Left ventricle myocardium inferior (tissue), 1 donor: ENCODE measurements at regions not wholly inside any gene's neighbourhood (a gene's known extent, or its start where the extent isn't known, plus 50 kb on each side); places are given as distances from the start of the nearest gene placed in this dataset.

Experiments used
- DNase-seq: peaks from one replicate; pipeline ENCODE4 v3.0.0-alpha.2; 2020
- H3K27ac ChIP-seq: fragments of 200-600 bp; replicated peaks from 2 replicates; pipeline ENCODE4 v1.8.0; 2021
- H3K27me3 ChIP-seq: fragments of 200-600 bp; 2 replicates; pipeline ENCODE4 v1.8.0; 2021; ENCODE audit warnings: low read depth
- H3K36me3 ChIP-seq: fragments of 200-600 bp; 2 replicates; pipeline ENCODE4 v1.8.0; 2021
- H3K4me1 ChIP-seq: fragments of 200-600 bp; 2 replicates; pipeline ENCODE4 v1.8.0; 2021
- H3K4me3 ChIP-seq: fragments of 200-600 bp; 2 replicates; pipeline ENCODE4 v1.8.0; 2021; ENCODE audit warnings: mild to moderate bottlenecking, moderate library complexity
- H3K9me3 ChIP-seq: fragments of 200-600 bp; replicated peaks from 2 replicates; pipeline ENCODE4 v1.8.0; 2021
- intact Hi-C: fragments of 100-400 bp; cut with micrococcal nuclease; formaldehyde crosslinking; loops from one replicate; pipeline ENCODE4 v1.11.0; 2022
- TF ChIP-seq, protein P1 (sequence below): fragments of 200-600 bp; IDR thresholded peaks from 2 replicates; pipeline ENCODE4 v1.8.0; 2021; ENCODE audit warnings: antibody characterized with exemption, mild to moderate bottlenecking, borderline replicate concordance
- donor health status: DM: no; HTN: yes; CAD: no; lungs with severe emphysema.

GRCh38 chr9:82091610-82092009 is 103.0 kb downstream of the SPATA31D1 start:
- H3K27me3 ChIP-seq, result no peaks in the 10 kb centered on the region
- H3K9me3 ChIP-seq, result no peaks in the 10 kb centered on the region
- DNase-seq, result no peak
- no peaks in the 10 kb centered on the region for H3K4me1 ChIP-seq
- intact Hi-C loops, result no loop called here
- no peak overlapping the region for H3K4me3 ChIP-seq
- H3K36me3 ChIP-seq, result no peaks in the 10 kb centered on the region
- TF ChIP-seq, protein P1, sequence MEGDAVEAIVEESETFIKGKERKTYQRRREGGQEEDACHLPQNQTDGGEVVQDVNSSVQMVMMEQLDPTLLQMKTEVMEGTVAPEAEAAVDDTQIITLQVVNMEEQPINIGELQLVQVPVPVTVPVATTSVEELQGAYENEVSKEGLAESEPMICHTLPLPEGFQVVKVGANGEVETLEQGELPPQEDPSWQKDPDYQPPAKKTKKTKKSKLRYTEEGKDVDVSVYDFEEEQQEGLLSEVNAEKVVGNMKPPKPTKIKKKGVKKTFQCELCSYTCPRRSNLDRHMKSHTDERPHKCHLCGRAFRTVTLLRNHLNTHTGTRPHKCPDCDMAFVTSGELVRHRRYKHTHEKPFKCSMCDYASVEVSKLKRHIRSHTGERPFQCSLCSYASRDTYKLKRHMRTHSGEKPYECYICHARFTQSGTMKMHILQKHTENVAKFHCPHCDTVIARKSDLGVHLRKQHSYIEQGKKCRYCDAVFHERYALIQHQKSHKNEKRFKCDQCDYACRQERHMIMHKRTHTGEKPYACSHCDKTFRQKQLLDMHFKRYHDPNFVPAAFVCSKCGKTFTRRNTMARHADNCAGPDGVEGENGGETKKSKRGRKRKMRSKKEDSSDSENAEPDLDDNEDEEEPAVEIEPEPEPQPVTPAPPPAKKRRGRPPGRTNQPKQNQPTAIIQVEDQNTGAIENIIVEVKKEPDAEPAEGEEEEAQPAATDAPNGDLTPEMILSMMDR, result no peak
- H3K27ac ChIP-seq, result no peak overlapping the region

- Histone ChIP-seq H3K9me3 (peaks cover 44% of the 10 kb centered on the region), H3K36me3 (no peaks in the 10 kb centered on the region)
- intact Hi-C loops, result no loop called here
These were observed 112.9 kb downstream of the SPATA31D1 start for GRCh38 chr9:82101475-82101874.

GRCh38 chr9:82104252-82104651 is 115.7 kb downstream of the SPATA31D1 start:
- no peak for DNase-seq
- H3K4me3 ChIP-seq, result no peak overlapping the region
- peaks cover 28% of the 10 kb centered on the region for H3K9me3 ChIP-seq
- peaks cover 6% of the 10 kb centered on the region for H3K27me3 ChIP-seq
- H3K4me1 ChIP-seq, result no peaks in the 10 kb centered on the region
- intact Hi-C loops, result no loop called here
- H3K27ac ChIP-seq, result no peak overlapping the region
- H3K36me3 ChIP-seq, result no peaks in the 10 kb centered on the region
- TF ChIP-seq, protein P1, result no peak

More at GRCh38 chr9:82101475-82101874, 112.9 kb downstream of the SPATA31D1 start:
- peaks cover 6% of the 10 kb centered on the region for H3K27me3 ChIP-seq
- DNase-seq, result no peak
- no peaks in the 10 kb centered on the region for H3K4me1 ChIP-seq
- H3K27ac ChIP-seq, result no peak overlapping the region
- H3K4me3 ChIP-seq, result no peak overlapping the region
- TF ChIP-seq, protein P1, result no peak

GRCh38 chr9:82105729-82106128 is 117.2 kb downstream of the SPATA31D1 start:
- no peak for DNase-seq
- Histone ChIP-seq H3K36me3 (no peaks in the 10 kb centered on the region), H3K4me1 (no peaks in the 10 kb centered on the region), H3K27me3 (peaks cover 6% of the 10 kb centered on the region), H3K27ac (no peak overlapping the region), H3K9me3 (peaks cover 17% of the 10 kb centered on the region), H3K4me3 (no peak overlapping the region)
- intact Hi-C loops, result no loop called here
- TF ChIP-seq, protein P1, result no peak

DNA sequence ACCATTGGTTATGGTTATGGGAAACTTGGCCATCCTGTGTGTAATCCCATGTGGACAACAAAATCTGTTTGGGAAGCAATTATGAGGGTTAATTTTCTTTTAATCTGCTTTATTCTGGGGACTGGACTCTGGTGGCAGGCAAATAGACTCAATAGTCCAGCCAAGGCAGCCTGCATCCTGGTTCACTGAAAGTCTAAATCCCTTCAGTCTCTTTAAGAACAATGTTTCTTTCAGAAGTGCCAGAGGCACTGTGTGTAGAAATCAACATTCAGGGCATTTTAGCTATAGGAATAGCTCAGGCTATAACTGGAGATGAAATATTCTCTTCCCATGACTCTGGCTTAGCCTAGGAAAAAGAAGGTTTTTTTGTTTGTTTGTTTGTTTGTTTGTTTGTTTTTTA is 118.0 kb downstream of the SPATA31D1 start:
- peaks cover 9% of the 10 kb centered on the region for H3K9me3 ChIP-seq
- H3K4me1 ChIP-seq, result no peaks in the 10 kb centered on the region
- H3K4me3 ChIP-seq, result no peak overlapping the region
- no peaks in the 10 kb centered on the region for H3K36me3 ChIP-seq
- intact Hi-C loops, result no loop called here
- no peak for DNase-seq
- TF ChIP-seq, protein P1, result no peak
- H3K27ac ChIP-seq, result no peak overlapping the region
- H3K27me3 ChIP-seq, result peaks cover 6% of the 10 kb centered on the region

GRCh38 chr9:82108474-82108873 is 119.9 kb downstream of the SPATA31D1 start:
- Histone ChIP-seq H3K9me3 (no peaks in the 10 kb centered on the region), H3K4me1 (no peaks in the 10 kb centered on the region), H3K27me3 (no peaks in the 10 kb centered on the region), H3K36me3 (no peaks in the 10 kb centered on the region), H3K27ac (no peak overlapping the region), H3K4me3 (no peak overlapping the region)
- TF ChIP-seq, protein P1, result no peak
- intact Hi-C loops, result no loop called here
- DNase-seq, result no peak
